GM18498 (cell line): ENCODE measurements at regions not wholly inside any gene's neighbourhood (a gene's known extent, or its start where the extent isn't known, plus 50 kb on each side); places are given as distances from the start of the nearest gene placed in this dataset.

Source experiments
- ATAC-seq: cut with Tn5 transposase; IDR thresholded peaks from one replicate; pipeline ENCODE4 v1.9.1; 2021; ENCODE audit warnings: mild to moderate bottlenecking, moderate library complexity; ENCODE audit not compliant: unreplicated experiment

- ATAC-seq: no peak
Observed at GRCh38 chr3:124429129-124429815, 301.0 kb upstream of the UMPS start.

GRCh38 chr3:124431331-124431994 lies 298.8 kb upstream of the UMPS start:
- no peak for ATAC-seq

- no peak for ATAC-seq
Observed at GRCh38 chr3:124434176-124434575, 296.1 kb upstream of the UMPS start.

DNA sequence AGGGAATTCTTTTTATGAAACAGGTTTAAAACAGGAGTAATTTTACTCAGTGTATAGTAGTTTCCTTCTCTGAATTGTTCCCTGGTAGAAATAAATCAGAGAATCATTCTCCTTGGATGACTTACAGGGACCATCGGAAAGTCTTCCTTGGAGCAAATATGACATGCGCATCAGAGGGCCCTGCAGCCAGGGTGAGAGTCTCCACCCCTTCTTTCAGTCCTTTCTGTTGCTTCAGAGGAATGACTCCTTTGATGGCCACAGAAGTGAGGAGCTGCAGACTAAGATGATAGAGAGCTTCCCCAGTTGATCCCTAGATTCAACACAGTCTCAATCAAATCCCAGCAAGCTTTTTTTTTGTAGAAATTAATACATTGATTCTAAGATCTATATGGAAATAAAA lies 294.8 kb upstream of the UMPS start:
- ATAC-seq: no peak

DNA sequence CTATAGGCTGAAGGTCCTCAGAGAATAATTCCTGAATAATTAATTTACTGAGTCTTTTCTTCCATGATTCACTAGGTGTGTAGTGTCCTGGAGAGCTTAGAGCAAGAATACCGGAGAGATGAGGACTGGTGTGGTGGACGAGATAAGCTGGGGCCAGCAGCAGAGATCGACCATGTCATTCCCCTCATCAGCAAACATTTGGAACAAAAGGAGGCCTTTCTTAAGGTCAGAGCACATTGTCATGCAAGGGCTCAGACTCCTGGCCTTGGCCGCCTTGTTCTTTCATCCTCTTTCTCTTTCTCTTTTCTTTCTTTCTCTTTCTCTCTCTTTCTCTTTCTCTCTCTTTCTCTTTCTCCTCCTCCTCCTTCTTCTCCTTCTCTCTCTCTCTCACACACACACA lies 291.4 kb upstream of the UMPS start:
- ATAC-seq: no peak

GRCh38 chr3:124439603-124440002 lies 290.6 kb upstream of the UMPS start:
- no peak for ATAC-seq

- ATAC-seq: no peak
Observed at GRCh38 chr3:124441766-124442165, 288.5 kb upstream of the UMPS start.

DNA sequence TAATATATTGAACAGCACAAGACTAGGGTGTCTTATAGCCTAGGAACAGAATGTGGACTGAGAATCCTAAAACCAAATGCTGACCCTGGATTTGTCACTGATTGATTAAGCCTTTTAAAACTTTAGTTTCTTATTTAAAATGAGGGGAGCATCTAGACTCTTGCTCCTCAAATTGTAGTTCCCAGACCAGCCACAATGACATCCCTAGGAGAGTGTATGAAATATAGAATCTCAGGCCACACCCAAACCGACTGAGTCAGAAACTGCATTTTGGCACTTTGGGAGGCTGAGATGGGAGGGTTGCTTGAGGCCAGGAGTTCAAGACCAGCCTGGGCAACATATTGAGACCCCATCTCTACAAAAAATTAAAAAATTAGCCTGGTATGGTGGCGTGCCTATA lies 287.8 kb upstream of the UMPS start:
- ATAC-seq: no peak

- no peak for ATAC-seq
Observed at GRCh38 chr3:124443446-124443845, 286.8 kb upstream of the UMPS start.

DNA sequence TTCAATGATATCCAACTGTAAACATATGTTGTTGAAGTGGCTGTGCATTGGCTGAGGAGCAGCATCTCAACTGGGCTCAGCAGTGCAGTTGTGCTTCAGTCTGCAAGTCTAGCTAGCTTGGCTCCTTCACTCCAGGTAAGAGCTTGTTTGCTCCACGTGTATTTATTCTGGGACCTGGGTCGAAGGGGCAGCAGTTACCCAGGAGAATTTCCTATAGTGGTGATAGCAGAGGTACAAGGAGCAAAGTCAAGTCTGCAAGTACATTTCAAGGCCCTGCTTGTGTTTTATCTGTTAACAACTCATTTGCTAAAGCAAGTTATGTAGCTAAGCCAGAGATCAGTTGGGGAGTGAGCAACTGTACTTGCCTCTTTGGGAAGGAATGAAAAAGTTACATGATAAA lies 286.2 kb upstream of the UMPS start:
- ATAC-seq: no peak

DNA sequence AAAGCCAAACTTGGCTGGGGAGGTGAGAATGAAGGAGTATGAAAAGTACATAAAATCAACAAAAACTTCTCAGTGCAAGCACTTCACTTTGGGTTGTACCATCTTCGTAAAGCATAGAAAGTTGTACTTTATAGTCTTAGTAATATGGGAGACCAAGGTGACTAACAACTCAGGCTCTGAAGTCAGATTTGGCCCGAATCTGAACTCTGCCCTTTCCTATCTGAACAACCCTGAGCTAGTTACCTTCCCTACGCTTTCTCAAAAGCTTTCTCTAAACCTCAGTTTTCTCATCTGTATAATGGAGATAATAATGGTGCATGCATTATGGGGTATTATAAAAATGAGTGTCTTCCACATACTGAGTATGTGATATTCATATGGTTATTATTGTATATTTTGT lies 285.4 kb upstream of the UMPS start:
- no peak for ATAC-seq

DNA sequence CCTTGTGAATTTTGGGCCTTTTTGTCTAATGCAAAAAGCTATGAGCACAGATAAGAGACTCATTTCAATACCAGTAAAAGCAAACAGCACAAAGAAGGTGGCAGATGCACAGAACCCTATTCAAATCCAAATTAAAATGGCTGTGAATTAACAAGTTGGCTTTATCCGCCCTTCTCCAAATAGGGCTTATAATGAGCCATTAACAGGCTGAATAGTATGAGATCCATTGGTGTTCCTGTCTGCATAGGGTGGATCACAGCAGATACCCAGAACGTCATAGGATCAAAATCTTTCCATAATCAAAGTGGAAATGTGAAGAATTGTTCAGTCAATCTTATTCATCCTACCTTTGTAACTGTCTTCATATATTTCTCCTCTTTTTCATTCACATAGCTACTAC lies 282.4 kb upstream of the UMPS start:
- ATAC-seq: no peak

DNA sequence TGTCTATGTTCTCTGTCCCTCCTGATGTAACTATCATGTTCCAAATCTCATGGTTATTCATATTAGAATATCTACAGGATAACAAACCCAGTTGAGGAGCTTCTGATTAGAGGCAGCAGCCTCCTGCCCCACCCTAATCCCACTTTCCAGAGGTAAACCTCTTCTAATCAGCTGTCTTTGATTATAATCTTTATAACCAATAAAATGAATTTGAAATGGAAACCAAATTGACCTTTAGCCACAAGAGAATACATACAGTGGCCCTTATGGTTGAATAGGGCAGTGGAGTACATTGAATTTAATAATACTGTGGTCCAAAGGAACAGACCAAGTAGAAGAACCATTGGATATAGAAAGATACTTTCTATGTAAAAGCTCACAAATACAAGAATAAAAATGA lies 281.3 kb upstream of the UMPS start:
- no peak for ATAC-seq

DNA sequence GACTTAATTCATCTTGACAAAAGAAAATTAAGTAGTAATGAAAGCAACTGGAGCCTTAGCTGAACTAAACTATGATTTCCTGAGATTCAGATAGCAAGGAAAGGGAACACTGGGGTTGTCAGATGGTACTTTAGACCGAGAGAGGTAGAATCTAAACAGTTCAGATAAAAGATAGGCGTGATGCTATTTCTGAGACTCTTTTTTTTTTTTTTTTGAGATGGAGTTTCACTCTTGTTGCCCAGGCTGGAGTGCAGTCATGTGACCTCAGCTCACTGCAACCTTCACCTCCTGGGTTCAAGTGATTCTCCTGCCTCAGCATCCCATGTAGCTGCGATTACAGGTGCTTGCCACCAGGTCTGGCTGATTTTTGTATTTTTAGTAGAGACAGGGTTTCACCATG lies 279.9 kb upstream of the UMPS start:
- no peak for ATAC-seq

GRCh38 chr3:124451630-124452317 lies 278.5 kb upstream of the UMPS start:
- peak; percentile 61 for ATAC-seq

- ATAC-seq: no peak
Observed at GRCh38 chr3:124453189-124453588, 277.1 kb upstream of the UMPS start.

DNA sequence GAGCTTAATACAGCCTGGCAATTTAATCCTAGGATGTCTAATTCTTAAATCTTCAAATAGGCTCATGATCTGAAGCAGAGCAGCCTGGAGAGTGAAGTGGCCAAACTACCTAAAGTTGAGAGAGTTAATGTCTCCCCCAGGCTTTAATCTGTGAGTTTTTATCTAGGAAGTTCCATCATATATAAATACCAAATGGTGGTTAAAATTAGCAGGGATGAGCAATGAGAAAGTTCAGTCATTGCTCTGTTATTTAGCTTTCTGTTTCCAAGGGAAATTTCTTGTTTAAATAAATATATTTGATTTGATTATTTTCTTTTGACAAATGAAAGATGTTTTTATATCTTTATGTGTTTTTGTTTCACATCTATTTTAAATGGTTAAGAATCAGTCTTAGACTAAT lies 274.4 kb upstream of the UMPS start:
- ATAC-seq: no peak

DNA sequence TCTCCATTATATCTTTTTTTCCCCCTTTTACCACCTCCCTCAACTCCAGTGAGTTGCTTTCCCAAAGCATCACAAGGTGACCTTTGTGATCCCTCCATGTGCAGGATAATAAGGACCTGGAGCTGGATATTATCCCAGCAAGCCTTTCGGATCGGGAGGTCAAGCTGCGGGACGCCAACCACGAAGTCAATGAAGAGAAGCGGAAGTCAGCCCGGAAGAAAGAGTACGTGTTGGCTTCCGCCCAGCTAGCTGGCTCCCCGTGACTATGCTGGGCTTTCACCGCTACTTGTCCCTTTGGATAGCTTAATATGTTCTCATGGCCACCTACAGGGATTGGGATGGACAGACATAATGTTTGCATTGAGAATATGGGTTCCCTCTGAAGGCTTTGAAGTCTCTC lies 273.7 kb upstream of the UMPS start:
- no peak for ATAC-seq

DNA sequence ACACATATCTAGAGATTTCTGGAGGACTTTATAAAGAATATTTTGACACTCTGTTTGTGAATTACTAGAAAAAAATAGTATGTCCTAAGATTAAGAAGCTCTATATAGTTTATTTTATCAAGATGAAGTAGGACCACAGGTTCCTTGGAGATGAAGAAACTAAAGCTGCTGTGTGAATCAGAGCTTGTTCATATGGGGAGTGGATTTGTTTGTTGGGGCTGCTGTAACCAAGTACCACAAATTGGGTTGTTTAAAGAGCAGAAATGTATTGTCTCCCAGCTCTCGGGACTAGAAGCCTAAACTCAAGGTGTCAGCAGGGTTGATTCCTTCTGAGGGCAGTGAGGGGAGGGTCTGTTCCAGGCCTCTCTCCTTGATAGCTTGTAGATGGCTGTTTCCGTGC lies 270.6 kb upstream of the UMPS start:
- no peak for ATAC-seq

DNA sequence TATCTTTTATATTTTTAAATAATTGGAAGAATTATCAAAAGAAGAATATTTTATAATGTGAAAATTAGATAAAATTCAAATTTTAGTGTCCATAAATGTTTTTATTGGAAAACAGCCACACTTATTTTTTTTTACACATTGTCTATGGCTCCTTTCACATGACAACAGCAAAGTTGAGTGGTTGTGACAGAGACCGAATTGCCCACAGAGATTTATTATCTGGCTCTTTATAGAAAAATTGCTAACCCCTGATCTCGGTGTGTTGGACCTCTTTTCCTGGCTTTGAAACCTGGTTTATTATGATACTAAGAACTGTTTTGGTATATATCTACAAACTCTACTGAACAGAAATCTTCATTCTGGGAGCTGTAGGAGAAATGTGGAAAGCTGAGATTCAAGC lies 269.1 kb upstream of the UMPS start:
- no peak for ATAC-seq

- ATAC-seq: no peak
Observed at GRCh38 chr3:124461838-124462632, 268.2 kb upstream of the UMPS start.

DNA sequence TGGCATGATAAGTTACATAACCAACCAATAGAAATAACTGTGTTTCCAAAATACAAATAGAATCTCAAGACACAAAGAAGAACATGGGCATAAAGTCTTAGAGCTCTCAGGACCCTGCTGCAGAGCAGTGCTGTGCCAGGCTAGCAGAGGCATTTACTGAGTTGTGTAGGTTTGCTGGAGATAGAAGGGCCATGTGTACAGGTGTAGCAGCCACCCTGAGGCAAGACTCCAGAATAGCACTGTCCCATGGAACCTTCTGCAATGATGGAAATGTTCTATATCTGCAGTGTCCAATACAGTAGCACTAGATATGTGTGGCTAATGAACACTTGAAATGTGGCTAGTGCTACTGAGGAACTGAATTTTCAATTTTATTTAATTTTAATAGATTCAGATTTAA lies 267.0 kb upstream of the UMPS start:
- ATAC-seq: no peak
